ENCODE measurements at regions not wholly inside any gene's neighbourhood (a gene's known extent, or its start where the extent isn't known, plus 50 kb on each side); places are given as distances from the start of the nearest gene placed in this dataset.
A peak's percentile ranks its signal among the peaks of the same experiment; 100 is the strongest.

DNA sequence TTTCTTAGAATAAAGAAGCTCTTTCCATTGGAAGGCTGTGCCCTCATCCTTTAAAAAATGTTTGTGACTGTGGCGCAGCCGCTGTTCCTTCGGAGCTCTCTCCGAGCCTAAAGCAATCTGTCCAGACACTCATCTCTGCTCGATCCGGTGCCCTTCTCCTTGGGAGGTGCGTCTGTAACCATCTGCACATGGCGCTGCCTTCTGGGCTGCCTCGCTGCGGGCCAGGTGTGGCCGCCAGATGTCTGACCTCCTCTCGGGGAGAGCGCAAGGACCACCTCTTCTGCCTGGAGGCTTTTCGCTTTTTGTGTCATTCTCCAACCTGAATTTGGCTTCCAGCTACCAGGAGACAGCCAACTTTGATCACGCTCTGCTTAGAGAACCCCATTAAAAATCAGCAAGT is 153.4 kb upstream of the PTCH1 start:
- Histone ChIP-seq H3K36me3 (replicated peaks; ENCODE audit: insufficient read depth, low read depth) (no peaks in the 10 kb centered on the region), H2AFZ (peak overlapping the region; percentile 6), H3K4me2 (peak overlapping the region; percentile 32), H3K4me1 (ENCODE audit: insufficient read depth) (peaks cover 18% of the 10 kb centered on the region), H3K4me3 (no peak overlapping the region), H3K27me3 (no peaks in the 10 kb centered on the region), H3K27ac (no peak overlapping the region), H3K9me2 (replicated peaks; ENCODE audit: insufficient read depth) (no peaks in the 10 kb centered on the region), H3K9me3 (ENCODE audit: low read depth) (no peaks in the 10 kb centered on the region), H4K20me1 (ENCODE audit: insufficient read depth, poor library complexity, severe bottlenecking) (no peaks in the 10 kb centered on the region), H3K79me2 (no peaks in the 10 kb centered on the region)
- DNase-seq (ENCODE audit: low spot score) = no peak
- TF ChIP-seq, protein P1, sequence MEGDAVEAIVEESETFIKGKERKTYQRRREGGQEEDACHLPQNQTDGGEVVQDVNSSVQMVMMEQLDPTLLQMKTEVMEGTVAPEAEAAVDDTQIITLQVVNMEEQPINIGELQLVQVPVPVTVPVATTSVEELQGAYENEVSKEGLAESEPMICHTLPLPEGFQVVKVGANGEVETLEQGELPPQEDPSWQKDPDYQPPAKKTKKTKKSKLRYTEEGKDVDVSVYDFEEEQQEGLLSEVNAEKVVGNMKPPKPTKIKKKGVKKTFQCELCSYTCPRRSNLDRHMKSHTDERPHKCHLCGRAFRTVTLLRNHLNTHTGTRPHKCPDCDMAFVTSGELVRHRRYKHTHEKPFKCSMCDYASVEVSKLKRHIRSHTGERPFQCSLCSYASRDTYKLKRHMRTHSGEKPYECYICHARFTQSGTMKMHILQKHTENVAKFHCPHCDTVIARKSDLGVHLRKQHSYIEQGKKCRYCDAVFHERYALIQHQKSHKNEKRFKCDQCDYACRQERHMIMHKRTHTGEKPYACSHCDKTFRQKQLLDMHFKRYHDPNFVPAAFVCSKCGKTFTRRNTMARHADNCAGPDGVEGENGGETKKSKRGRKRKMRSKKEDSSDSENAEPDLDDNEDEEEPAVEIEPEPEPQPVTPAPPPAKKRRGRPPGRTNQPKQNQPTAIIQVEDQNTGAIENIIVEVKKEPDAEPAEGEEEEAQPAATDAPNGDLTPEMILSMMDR (IDR thresholded peaks at IDR 0.05; ENCODE audit: poor library complexity) = no peak
- TF ChIP-seq EZH2phosphoT487 (IDR thresholded peaks at IDR 0.05; ENCODE audit: low read depth, severe bottlenecking, unreplicated experiment) (no peak), EZH2 (IDR thresholded peaks at IDR 0.05; ENCODE audit: borderline replicate concordance) (no peak)
- WGBS (ENCODE audit: low lambda C conversion rate, missing lambda C conversion rate) = 85% methylated on average over 15 of the region's 15 CpGs

DNA sequence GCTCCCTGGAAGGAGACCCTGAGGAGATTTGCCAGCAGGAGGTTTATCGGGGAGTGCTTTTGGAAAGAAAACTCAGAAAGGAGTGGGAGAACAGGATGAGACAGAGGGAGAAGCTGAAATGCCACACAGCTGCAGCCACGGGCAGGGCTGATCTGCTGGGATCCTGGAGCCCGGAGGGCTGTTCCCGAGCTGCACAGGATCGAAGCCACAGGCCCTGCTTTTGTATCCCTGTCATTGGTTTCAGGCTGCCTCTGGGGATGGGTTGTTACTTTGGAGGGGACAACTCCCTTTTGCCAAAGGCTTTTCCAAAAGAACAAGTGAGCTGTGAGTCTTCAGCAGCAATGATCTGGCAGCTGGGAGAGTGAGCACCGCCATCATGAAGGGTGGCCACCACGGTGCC is 152.5 kb upstream of the PTCH1 start:
- H3K27ac ChIP-seq = no peak overlapping the region
- H3K4me3 ChIP-seq = no peak overlapping the region
- no peak overlapping the region for H3K4me2 ChIP-seq
- H3K9me3 ChIP-seq (ENCODE audit: low read depth) = no peaks in the 10 kb centered on the region
- TF ChIP-seq, protein P1 (IDR thresholded peaks at IDR 0.05; ENCODE audit: poor library complexity) = no peak
- TF ChIP-seq EZH2phosphoT487 (IDR thresholded peaks at IDR 0.05; ENCODE audit: low read depth, severe bottlenecking, unreplicated experiment) (no peak), EZH2 (IDR thresholded peaks at IDR 0.05; ENCODE audit: borderline replicate concordance) (no peak)
- peaks cover 18% of the 10 kb centered on the region for H3K4me1 ChIP-seq (ENCODE audit: insufficient read depth)
- H2AFZ ChIP-seq = no peak overlapping the region
- DNase-seq (ENCODE audit: low spot score) = no peak
- WGBS (ENCODE audit: low lambda C conversion rate, missing lambda C conversion rate) = 82% methylated on average over 7 of the region's 7 CpGs
- H3K36me3 ChIP-seq (replicated peaks; ENCODE audit: insufficient read depth, low read depth) = no peaks in the 10 kb centered on the region
- H3K9me2 ChIP-seq (replicated peaks; ENCODE audit: insufficient read depth) = no peaks in the 10 kb centered on the region
- H3K79me2 ChIP-seq = no peaks in the 10 kb centered on the region
- H4K20me1 ChIP-seq (ENCODE audit: insufficient read depth, poor library complexity, severe bottlenecking) = no peaks in the 10 kb centered on the region
- H3K27me3 ChIP-seq = no peaks in the 10 kb centered on the region

DNA sequence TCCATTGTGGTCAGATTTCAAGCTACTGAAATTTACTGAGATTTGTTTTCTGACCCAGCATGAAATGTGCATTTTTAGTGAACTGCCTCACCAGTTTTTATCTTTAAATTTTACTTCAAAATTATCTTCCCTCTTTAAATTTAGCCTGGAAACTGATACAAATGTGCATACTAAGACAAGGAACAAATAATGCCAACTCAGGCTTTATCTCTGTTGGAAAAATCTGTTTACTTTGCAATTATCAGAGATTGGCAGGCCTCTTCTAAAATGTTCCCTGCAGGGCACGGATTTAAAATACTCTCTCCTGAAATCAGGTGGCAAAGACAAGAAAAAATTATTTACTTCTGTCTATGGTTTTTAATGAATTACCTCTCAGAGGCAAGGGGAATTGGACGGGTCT is 151.0 kb upstream of the PTCH1 start:
- no peaks in the 10 kb centered on the region for H3K79me2 ChIP-seq
- H4K20me1 ChIP-seq (ENCODE audit: insufficient read depth, poor library complexity, severe bottlenecking) = no peaks in the 10 kb centered on the region
- H3K36me3 ChIP-seq (replicated peaks; ENCODE audit: insufficient read depth, low read depth) = no peaks in the 10 kb centered on the region
- no peaks in the 10 kb centered on the region for H3K27me3 ChIP-seq
- TF ChIP-seq EZH2 (IDR thresholded peaks at IDR 0.05; ENCODE audit: borderline replicate concordance) (no peak), EZH2phosphoT487 (IDR thresholded peaks at IDR 0.05; ENCODE audit: low read depth, severe bottlenecking, unreplicated experiment) (no peak)
- TF ChIP-seq, protein P1 (IDR thresholded peaks at IDR 0.05; ENCODE audit: poor library complexity) = no peak
- no peaks in the 10 kb centered on the region for H3K9me3 ChIP-seq (ENCODE audit: low read depth)
- H3K4me1 ChIP-seq (ENCODE audit: insufficient read depth) = peaks cover 18% of the 10 kb centered on the region
- WGBS (ENCODE audit: low lambda C conversion rate, missing lambda C conversion rate) = 56% methylated on average over 2 of the region's 2 CpGs
- H3K27ac ChIP-seq = no peak overlapping the region
- H3K4me2 ChIP-seq = no peak overlapping the region
- H3K4me3 ChIP-seq = no peak overlapping the region
- H3K9me2 ChIP-seq (replicated peaks; ENCODE audit: insufficient read depth) = no peaks in the 10 kb centered on the region
- no peak for DNase-seq (ENCODE audit: low spot score)
- H2AFZ ChIP-seq = peak overlapping the region; percentile 2

DNA sequence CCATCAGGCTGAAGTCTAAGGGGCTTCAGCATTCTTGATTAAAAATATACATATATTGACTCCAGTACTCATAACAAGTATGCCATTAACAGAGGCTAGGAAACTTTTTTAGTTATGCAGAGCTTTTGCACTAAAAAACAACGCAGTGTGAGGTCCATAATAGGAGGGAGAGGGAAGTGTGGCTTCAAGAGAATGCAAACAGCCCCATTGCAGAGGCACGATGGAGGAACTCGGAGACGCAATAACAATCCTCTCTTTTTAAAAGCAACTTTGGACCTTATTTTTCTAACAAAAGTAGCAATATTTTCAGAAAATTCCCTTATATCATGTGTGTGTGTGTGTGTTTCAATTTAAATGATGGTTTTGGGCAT is 150.0 kb upstream of the PTCH1 start:
- Histone ChIP-seq H3K79me2 (no peaks in the 10 kb centered on the region), H3K27ac (peak overlapping the region; percentile 75), H3K4me2 (peak overlapping the region; percentile 35), H2AFZ (peak overlapping the region; percentile 5), H3K9me3 (ENCODE audit: low read depth) (no peaks in the 10 kb centered on the region), H3K4me1 (ENCODE audit: insufficient read depth) (peaks cover 18% of the 10 kb centered on the region), H4K20me1 (ENCODE audit: insufficient read depth, poor library complexity, severe bottlenecking) (no peaks in the 10 kb centered on the region), H3K36me3 (replicated peaks; ENCODE audit: insufficient read depth, low read depth) (no peaks in the 10 kb centered on the region), H3K4me3 (no peak overlapping the region), H3K9me2 (replicated peaks; ENCODE audit: insufficient read depth) (no peaks in the 10 kb centered on the region), H3K27me3 (no peaks in the 10 kb centered on the region)
- no peak for DNase-seq (ENCODE audit: low spot score)
- 44% methylated on average over 4 of the region's 4 CpGs for WGBS (ENCODE audit: low lambda C conversion rate, missing lambda C conversion rate)
- TF ChIP-seq EZH2phosphoT487 (IDR thresholded peaks at IDR 0.05; ENCODE audit: low read depth, severe bottlenecking, unreplicated experiment) = no peak
- TF ChIP-seq, protein P1 (IDR thresholded peaks at IDR 0.05; ENCODE audit: poor library complexity) = no peak
- no peak for TF ChIP-seq EZH2 (IDR thresholded peaks at IDR 0.05; ENCODE audit: borderline replicate concordance)
